Left colon (tissue), 2 donors: ENCODE measurements at regions not wholly inside any gene's neighbourhood (a gene's known extent, or its start where the extent isn't known, plus 50 kb on each side); places are given as distances from the start of the nearest gene placed in this dataset.
"Not testable (repeated sequence)": the region's sequence is repeated elsewhere in the genome, so short reads cannot be mapped to it uniquely, and the experiment has no call there.

ENCODE experiments used
- ATAC-seq: fragments of 200-7000 bp; cut with Tn5 transposase; one replicate; pipeline ENCODE4 v1.9.1; 2020; ENCODE audit warnings: mild to moderate bottlenecking, moderate library complexity
- DNase-seq, 2 donors: peaks; one replicate each; pipeline ENCODE4 v3.0.0-alpha.2; 2020
- intact Hi-C, 2 donors: fragments of 100-400 bp; cut with DNase I in 1 of 2; cut with micrococcal nuclease in 1 of 2; formaldehyde crosslinking; loops; one replicate each; pipeline versions ENCODE4 v1.11.2 to v1.14.0; 2022; cut with DNase I, micrococcal nuclease
- donor health status: DM: no; HTN: no; CAD: no.
- donor health status: DM: yes; HTN: yes; CAD: no.

- ATAC-seq (no peak), DNase-seq (no peak)
- intact Hi-C loops: no loop called here
These were observed 606.1 kb upstream of the CPEB2 start for GRCh38 chr4:14396183-14396582.

GRCh38 chr4:14399848-14400247 is 602.4 kb upstream of the CPEB2 start:
- ATAC-seq: no peak
- no peak for DNase-seq
- intact Hi-C loops: no loop called here

- no peak for ATAC-seq
- no peak for DNase-seq
- intact Hi-C loops: no loop called here
These were observed 602.0 kb upstream of the CPEB2 start for GRCh38 chr4:14400307-14400706.

- no peak for DNase-seq
- intact Hi-C loops: no loop called here
- ATAC-seq: no peak
These were observed 599.1 kb upstream of the CPEB2 start for GRCh38 chr4:14403132-14403531.

GRCh38 chr4:14404730-14405129 is 597.6 kb upstream of the CPEB2 start:
- DNase-seq: no peak
- intact Hi-C loops: no loop called here
- no peak for ATAC-seq

GRCh38 chr4:14410516-14410915 is 591.8 kb upstream of the CPEB2 start:
- DNase-seq (no peak), ATAC-seq (no peak)
- intact Hi-C loops: no loop called here

GRCh38 chr4:14415146-14415545 is 587.1 kb upstream of the CPEB2 start:
- DNase-seq (no peak), ATAC-seq (no peak)
- intact Hi-C loops: no loop called here

GRCh38 chr4:14419516-14419915 is 582.8 kb upstream of the CPEB2 start:
- intact Hi-C loops: no loop called here
- no peak for ATAC-seq
- no peak for DNase-seq

GRCh38 chr4:14426297-14426696 is 576.0 kb upstream of the CPEB2 start:
- DNase-seq, intact Hi-C loops, ATAC-seq: not testable (repeated sequence)

GRCh38 chr4:14428125-14428524 is 574.2 kb upstream of the CPEB2 start:
- ATAC-seq (no peak), DNase-seq (no peak)
- intact Hi-C loops: no loop called here

- intact Hi-C loops: no loop called here
- DNase-seq (no peak), ATAC-seq (no peak)
These were observed 570.8 kb upstream of the CPEB2 start for GRCh38 chr4:14431155-14432134.

GRCh38 chr4:14434483-14434882 is 567.8 kb upstream of the CPEB2 start:
- DNase-seq (no peak), ATAC-seq (no peak)
- intact Hi-C loops: no loop called here

- no peak for ATAC-seq
- intact Hi-C loops: no loop called here
These were observed 567.4 kb upstream of the CPEB2 start for GRCh38 chr4:14434916-14435315.

GRCh38 chr4:14441561-14441960 is 560.7 kb upstream of the CPEB2 start:
- DNase-seq (no peak), ATAC-seq (no peak)
- intact Hi-C loops: no loop called here

More at GRCh38 chr4:14434916-14435315, 567.4 kb upstream of the CPEB2 start:
- no peak for DNase-seq

- intact Hi-C loops: no loop called here
- ATAC-seq: no peak
These were observed 556.4 kb upstream of the CPEB2 start for GRCh38 chr4:14445882-14446281.

GRCh38 chr4:14446311-14446710 is 556.0 kb upstream of the CPEB2 start:
- ATAC-seq (no peak), DNase-seq (no peak)
- intact Hi-C loops: no loop called here

More at GRCh38 chr4:14445882-14446281, 556.4 kb upstream of the CPEB2 start:
- no peak for DNase-seq

GRCh38 chr4:14446904-14447303 is 555.4 kb upstream of the CPEB2 start:
- intact Hi-C loops: no loop called here
- DNase-seq: no peak
- ATAC-seq: no peak

- DNase-seq: no peak
- ATAC-seq: no peak
- intact Hi-C loops: no loop called here
These were observed 553.0 kb upstream of the CPEB2 start for GRCh38 chr4:14449308-14449707.

GRCh38 chr4:14452001-14452400 is 550.3 kb upstream of the CPEB2 start:
- ATAC-seq (no peak), DNase-seq (no peak)
- intact Hi-C loops: no loop called here

GRCh38 chr4:14452764-14453163 is 549.5 kb upstream of the CPEB2 start:
- no peak for DNase-seq
- no peak for ATAC-seq
- intact Hi-C loops: no loop called here

GRCh38 chr4:14458463-14458862 is 543.8 kb upstream of the CPEB2 start:
- no peak for ATAC-seq
- intact Hi-C loops: no loop called here
- DNase-seq: no peak
